HEK293 (cell line): ENCODE measurements at regions not wholly inside any gene's neighbourhood (a gene's known extent, or its start where the extent isn't known, plus 50 kb on each side); places are given as distances from the start of the nearest gene placed in this dataset.
"Not testable (repeated sequence)": the region's sequence is repeated elsewhere in the genome, so short reads cannot be mapped to it uniquely, and the experiment has no call there.

Experiments
- CTCF ChIP-seq: fragments of 450-650 bp; formaldehyde crosslinking; IDR thresholded peaks from 2 replicates; pipeline ENCODE4 v1.5.1; 2016; ENCODE audit warnings: missing biosample characterization, missing genetic modification characterization
- TRIM28 ChIP-seq: IDR thresholded peaks from 2 replicates; pipeline ENCODE4 v1.6.1; 2011; ENCODE audit warnings: low read length, control low read depth, borderline replicate concordance
- ZBTB8A ChIP-seq: fragments of 450-650 bp; formaldehyde crosslinking; IDR thresholded peaks from 2 replicates; pipeline ENCODE4 v1.5.1; 2016; ENCODE audit warnings: missing biosample characterization, missing genetic modification characterization
- ZNF394 ChIP-seq: fragments of 450-650 bp; formaldehyde crosslinking; IDR thresholded peaks from 2 replicates; pipeline ENCODE4 v1.5.1; 2016; ENCODE audit warnings: missing biosample characterization, missing genetic modification characterization, mild to moderate bottlenecking, moderate library complexity, borderline replicate concordance
- ZNF404 ChIP-seq: fragments of 450-650 bp; formaldehyde crosslinking; IDR thresholded peaks from 2 replicates; pipeline ENCODE4 v1.5.1; 2017; ENCODE audit warnings: missing biosample characterization, missing genetic modification characterization

DNA sequence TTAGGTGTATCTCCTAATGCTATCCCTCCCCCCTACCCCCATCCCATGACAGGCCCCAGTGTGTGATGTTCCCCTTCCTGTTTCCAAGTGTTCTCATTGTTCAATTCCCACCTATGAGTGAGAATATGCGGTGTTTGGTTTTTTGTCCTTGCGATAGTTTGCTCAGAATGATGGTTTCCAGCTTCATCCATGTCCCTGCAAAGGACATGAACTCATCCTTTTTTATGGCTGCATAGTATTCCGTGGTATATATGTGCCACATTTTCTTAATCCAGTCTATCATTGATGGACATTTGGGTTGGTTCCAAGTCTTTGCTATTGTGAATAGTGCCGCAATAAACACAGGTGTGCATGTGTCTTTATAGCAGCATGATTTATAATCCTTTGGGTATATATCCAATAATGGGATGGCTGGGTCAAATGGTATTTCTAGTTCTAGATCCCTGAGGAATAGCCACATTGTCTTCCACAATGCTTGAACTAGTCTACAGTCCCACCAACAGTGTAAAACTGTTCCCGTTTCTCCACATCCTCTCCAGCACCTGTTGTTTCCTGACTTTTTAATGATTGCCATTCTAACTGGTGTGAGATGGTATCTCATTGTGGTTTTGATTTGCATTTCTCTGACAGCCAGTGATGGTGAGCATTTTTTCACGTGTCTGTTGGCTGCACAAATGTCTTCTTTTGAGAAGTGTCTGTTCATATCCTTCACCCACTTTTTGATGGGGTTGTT is 71.5 kb upstream of the VPREB1 start:
- not testable (repeated sequence) for TF ChIP-seq ZNF394 (tag by site-specific recombination); ZBTB8A (tag by site-specific recombination); CTCF (tag by site-specific recombination); TRIM28; ZNF404 (tag by site-specific recombination)
